HG03039 (cell line): ENCODE measurements at regions not wholly inside any gene's neighbourhood (a gene's known extent, or its start where the extent isn't known, plus 50 kb on each side); places are given as distances from the start of the nearest gene placed in this dataset.

Experiments
- ATAC-seq: cut with Tn5 transposase; IDR thresholded peaks from one replicate; pipeline ENCODE4 v1.9.1; 2021; ENCODE audit warnings: mild to moderate bottlenecking, moderate library complexity; ENCODE audit not compliant: unreplicated experiment

DNA sequence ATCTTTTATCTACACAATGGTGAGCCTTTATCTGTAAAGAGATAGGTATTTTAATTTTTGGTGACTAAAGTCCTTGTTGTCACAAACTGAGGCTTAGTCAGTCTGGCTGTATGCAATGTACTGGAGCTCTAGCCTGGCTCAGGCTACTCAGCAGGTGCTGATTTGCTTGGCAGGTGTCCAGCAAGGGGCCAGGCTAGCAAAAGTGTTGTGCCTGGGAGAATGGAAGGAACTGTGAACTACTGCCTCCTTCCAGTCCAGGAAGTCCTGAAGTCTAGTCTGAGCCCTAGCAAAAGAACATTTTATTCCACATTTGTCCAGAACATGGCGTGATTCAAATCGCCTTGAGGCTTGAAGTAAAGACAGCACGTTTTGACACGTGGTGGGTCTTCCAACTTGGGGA lies 260.5 kb downstream of the CCDC85A start:
- no peak for ATAC-seq

DNA sequence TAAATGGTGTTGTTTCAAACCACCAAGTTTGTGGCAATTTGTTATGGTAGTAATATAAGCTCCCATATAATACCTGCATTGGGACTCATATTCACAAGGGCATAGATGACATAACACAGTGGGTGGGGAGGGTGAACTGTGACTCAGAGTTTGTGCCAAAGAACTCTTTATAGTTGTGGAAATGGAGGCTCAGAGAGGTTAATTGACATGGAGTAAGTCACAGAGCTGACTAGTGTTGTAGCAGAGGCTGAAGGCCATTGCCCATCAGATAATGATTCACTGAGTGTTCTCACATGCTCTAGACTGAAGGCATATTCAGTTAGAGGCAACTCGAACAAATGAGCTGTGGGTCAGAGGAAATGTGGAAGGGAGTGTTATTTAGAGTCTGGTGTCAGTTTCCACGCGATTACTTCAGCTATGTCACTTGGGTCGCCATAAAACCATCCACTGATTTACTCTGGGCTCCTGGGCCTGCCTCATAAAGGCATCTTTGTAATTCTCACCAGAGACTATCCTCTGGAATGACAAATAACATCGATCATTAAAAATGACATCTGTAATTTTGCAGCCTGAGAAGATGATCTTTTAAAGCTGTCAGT lies 264.7 kb downstream of the CCDC85A start:
- ATAC-seq, result no peak

DNA sequence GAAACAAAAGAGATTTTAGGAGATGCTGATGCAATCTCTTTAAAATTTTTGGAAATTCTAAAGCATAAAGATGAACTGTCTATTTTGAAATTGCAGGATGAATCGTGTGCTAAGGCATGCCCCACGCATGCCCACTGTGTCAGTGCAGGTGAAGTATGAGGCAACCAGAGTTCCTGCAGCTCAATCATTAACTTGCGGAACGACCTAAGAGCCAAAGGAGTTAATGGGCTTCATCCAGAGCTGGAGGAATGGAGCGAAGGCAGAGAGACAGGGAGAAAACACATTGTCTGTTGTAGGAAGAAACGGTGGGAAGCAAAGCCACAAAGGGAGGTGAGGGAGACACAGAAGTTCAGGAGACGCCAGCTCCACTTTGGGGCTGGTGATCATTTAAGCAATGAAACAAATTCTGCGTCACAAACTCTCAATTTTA lies 265.2 kb downstream of the CCDC85A start:
- no peak for ATAC-seq

DNA sequence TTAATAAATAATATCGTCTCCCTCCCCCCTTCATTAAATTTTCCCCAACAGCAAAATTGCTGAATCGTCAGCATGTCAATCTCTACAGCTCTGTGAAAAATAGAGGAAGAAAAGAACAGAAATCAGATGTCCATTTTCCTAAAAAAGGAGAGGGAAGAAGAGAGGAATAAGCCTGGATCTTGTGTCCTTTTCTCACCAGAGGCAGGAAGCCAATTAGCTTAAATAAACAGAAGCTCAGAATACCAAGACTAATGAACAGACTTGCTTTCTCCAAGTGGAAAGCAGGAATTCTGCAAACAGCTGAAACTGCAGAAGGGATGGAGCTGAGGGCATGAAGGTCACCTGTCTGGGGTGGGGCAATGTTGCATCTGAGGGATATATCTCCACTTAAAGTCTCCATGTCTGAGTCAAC lies 265.7 kb downstream of the CCDC85A start:
- no peak for ATAC-seq

DNA sequence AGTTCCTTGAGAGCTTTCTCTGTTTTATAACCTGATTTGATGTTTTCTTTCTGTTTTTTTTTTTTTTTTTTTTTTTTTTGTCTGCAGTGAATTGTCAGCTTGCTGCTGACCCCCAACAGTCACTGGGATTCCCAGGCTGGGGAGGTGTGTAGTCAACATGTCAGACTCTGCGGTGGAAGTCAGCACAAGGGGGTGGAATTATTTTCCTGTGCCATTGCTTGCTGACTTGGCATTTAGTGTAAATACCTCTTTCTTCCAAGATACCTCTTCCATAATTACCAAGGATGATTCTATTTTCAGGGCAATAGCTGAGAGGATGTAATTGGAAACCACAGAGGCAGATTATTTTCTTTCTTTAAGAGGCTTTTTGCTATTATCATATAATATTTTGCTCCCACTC lies 266.3 kb downstream of the CCDC85A start:
- no peak for ATAC-seq

DNA sequence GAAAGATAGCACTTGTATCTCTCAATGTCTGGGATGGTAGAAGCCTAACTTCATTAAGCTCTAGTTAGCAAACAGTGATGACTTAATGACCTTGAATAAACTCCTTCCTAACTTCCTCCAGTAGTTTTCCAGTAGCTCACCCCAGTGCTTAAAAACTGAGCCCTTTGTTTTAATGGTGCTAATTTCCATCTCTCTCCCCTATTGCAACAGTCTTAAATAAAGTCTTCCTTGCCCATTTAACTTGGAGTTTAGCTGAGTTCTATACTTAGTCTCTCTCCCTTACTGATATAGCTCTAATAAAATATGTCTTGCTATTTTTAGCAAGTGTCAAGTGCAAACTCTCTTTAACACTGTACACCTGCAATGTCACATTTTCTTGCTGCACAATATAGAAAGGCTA lies 267.0 kb downstream of the CCDC85A start:
- no peak for ATAC-seq

DNA sequence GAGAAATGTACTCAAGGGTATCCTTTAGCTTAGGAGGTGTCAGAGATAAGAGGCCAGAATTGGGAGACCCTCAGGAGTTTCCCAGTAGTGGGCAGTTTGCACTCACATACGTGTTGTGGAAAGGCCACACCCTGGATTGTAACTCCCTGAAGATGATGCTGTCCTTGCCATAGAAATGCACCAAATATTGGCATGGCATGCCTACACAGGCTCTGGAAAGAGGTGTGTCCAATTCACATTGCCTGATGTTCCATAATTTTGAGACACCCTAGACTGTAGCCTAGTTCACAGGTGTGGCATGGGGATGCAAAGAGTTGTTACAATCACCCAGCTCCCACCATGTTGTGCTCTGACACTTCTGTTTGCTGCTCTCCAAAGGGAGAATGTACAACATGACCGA lies 271.9 kb downstream of the CCDC85A start:
- no peak for ATAC-seq

DNA sequence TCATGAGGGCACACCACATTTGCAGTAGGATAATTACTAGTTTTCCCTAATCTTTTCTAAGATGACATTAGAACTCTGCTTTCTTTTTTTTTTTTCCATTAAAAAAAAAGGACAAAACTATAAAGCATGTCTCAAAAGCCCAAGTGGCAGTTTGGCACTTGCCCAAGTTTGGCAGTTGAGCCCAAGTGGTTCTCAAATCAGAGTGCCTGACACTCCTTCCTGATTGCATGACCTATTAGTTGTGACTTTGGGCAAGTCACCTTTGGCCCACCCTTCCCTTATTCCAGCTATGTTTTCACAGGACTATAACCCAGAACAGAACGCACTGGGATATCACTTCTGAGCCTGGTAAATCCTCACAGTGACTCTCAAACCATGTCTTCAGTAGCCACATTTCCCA lies 273.0 kb downstream of the CCDC85A start:
- no peak for ATAC-seq

DNA sequence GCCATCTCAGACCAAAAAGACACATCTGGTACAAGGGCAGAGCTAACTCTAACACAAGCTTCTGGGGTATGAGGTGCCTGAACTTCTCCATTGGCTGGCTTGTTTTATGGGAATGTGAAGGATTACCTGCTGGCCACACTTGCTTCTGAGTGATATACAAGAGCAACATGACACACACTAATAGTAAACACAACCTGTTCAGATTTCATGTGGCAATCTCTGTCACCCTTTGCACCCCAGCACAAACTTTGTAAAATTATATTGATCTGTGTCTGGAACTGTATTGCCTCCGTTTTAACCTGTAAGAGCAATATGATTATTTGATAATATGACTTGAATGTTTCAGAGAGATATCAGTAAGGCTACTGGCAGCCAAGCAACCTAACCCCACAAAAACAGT lies 276.7 kb downstream of the CCDC85A start:
- ATAC-seq, result no peak

DNA sequence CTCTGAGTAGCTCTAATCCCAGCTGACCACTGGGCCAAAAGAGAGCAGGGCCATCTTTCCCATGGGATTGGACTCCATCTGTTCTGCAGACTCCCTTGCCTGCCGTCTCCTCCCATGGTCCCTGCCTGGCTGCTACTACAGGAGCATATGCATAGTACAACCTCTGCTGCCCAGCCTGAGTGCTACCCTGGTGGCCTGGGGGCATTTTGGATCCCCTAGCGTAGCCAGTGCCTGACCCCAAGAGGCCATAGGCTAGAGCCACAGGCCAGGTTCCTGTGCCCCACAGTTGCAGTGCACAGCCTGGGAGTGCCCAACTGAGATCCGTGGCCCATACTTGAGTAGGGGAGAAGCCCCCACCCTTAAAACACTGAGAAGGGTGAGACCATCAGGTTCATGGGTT lies 280.3 kb downstream of the CCDC85A start:
- ATAC-seq, result no peak

DNA sequence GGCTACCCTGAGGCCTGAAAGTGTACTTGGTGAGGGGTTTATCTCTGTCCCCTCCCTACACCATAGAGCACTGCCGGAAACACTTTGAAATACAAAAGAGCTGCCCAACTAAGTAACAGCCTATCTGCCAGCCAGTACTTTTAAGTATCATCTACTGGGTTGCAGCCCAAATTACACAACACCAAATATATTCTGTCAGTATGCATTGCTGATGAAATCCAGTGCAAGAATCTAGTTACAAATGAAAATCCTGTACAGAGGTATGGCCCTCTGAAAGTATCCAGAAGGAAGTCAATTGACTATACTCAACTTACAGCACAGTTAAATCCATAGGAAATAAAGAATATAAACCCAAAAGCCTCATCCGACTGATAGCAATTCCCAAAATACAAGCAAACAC lies 280.8 kb downstream of the CCDC85A start:
- ATAC-seq, result no peak

DNA sequence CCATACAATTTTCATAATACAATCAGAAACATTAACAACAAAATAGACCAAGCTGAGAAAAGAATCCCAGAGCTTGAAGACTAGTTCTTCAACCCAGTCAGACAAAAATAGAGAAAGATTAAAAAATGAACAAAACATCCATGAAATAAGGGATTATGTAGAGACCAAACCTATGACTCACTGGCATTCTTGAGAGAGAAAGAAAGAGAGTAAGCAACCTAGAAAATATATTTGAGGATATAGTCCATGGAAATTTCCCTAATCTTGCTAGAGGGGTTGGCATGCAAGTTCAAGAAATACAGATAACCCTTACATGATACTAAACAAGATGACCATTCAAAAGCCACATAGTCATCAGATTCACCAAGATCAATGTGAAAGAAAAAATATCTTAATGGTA lies 281.7 kb downstream of the CCDC85A start:
- ATAC-seq, result no peak

DNA sequence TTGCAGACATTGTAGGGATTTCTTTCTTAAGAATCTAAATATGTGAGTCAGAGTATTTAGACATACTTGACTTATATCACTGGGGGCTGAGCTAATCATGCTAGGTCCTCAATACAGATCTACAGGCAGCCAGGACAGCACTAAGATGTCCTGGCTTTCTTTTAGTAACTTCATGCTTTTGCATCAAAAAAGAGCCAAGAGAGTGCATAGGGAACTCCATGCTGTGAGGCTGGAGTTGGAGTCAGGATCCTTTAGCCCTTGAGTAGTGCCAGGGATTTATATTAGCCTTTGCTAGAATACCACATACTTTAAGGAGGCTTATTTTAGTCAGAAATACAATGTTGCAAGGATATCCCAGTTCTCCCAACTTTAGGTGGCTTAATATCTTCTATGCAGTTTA lies 289.7 kb downstream of the CCDC85A start:
- ATAC-seq, result no peak

DNA sequence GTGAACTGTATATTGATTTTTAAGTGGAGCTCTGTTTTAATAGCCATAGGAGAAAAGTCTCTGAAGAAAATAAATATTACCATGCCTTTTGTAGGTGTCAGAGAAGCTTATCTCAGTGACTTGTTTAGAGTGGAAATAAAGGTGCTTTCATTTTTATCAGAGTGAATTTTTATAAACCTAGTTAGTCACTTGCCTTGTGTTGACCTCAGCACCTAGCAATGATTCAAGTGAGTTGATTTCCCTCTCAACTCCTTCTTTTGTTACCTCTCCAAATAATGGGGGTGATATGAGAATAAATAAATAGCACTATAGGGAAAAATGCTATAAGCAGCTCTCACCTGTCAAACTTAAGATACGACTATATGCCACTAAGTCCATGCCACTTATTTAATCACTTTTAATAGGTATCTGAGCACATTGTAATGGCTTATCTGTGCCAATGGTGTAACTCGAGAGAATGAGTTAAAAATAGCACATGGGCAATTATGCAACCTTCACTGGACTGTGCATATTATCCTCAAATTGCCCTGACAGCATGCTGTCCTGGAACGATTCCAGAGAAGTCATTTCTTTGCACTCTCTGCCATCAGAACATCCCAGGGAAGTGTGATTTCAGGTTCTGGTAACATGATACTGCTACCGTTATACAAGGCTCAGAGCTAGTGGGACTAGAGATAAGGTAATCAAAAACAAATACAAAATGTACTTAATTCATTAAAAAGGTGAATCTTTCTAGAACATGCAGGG lies 290.8 kb downstream of the CCDC85A start:
- ATAC-seq, result no peak

DNA sequence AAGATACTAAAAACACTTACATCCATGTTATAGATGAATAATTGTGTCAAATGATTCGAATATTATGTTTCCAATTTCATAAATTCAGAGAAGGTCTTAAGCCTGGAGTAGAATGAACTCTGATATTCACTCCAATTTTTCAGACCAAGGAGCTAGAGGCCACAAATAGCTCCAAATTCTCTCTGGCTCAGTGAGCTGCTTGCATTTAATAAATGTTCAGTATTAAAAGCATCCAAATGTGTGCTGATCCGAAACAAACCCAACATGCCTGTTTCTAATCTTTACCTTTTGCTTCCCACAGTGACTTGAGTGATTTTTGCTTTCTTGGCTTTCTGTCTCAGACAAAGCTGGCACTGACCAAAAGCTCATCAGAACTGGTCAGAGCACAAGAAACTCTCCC lies 291.4 kb downstream of the CCDC85A start:
- ATAC-seq, result no peak

DNA sequence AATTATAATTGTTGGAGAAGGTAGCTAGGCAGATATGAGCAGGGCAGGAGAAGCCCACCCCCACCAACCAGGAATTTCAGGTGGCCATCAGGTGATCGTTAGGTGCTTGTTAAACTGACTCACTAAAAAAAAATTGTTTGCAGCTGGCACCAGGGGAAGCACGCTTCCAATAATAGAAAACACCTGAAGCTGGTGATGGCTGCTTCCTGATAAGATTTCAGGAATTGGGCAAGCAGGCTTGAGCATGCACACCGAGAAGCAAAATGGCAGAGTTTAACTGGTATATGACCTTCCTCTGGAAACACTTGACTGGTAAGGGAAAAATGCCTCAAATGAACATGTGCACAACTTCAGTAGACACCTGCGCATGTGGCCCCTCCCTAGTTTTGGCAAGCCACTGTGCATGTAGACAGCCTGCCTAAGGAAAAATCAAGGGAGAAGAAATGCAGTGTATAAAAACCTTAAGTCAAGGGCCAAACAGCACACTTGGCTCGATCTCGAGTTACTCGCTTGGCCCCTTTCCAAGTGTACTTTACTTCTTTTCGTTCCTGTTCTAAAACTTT lies 292.8 kb downstream of the CCDC85A start:
- no peak for ATAC-seq

DNA sequence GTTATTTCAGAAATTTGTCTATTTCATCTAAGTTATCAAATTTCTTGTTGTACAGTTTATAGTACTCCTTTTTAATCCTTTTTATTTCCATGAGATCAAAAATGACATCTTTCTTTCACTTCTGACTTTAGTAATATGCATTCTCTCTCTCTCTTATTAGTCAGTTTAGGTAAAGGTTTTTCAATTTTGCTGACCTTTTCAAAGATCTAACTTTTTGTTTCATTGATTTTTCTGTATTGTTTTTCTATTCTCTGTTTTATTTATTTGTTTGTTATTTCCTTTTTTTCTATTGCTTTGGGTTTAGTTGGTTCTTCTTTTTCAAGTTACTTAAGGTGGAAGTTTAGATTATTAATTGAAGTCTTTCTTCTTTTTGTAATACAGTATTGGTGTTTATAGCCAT lies 294.2 kb downstream of the CCDC85A start:
- no peak for ATAC-seq

DNA sequence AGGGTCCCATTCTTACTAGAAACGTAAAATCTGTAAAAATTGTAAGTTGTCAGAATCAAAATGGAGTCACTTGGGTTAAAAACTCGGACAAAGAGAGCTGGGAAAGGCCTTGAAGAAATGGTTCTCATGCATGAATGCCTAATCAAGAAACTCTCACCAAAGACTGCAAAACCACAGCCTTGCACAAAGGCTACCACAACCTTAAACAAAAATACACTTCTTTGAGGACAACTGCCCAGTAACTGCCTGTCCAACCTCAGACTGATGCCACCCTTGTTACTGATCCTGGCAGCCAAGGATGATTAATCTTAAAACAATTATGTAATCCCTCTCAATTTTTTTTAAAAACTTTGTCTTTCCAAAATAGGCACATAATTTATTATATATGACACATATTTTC lies 299.3 kb downstream of the CCDC85A start:
- ATAC-seq, result no peak

DNA sequence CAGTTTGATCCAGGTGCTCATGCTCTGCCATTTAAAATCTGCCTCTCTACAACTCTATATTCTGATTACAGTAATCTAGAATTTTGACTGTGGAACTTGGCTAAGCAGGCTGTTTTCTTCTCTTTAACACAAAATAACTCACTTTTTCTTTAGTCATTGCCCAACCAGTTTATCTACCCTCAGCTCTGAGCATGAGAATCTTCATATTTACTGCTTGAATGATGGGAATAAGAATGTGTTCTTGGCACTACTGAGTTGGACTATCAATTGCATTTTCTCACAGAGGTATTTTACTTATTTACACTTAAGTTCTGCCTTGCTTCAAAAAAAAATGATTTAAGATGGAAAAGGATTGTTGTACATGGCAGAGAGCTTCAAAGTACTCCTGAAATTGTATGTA lies 301.1 kb downstream of the CCDC85A start:
- ATAC-seq, result no peak

DNA sequence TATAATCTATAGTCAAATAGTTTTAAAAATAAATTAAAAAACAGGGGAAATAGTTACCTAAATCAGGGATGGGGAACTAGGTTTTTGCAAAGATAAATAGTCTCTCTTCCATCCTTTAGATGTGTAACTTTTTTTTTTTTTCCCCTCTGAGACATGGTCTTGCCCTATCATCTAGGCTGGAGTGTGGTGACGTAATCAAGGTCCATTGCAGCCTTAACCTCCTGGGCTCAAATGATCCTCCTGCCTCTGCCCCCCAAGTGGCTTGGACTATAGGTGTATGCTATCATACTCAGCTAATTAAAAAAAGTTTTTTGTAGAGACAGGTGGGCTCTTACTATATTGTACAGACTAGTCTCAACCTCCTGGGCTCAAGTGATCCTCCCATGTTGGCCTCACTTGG lies 316.5 kb downstream of the CCDC85A start:
- no peak for ATAC-seq

DNA sequence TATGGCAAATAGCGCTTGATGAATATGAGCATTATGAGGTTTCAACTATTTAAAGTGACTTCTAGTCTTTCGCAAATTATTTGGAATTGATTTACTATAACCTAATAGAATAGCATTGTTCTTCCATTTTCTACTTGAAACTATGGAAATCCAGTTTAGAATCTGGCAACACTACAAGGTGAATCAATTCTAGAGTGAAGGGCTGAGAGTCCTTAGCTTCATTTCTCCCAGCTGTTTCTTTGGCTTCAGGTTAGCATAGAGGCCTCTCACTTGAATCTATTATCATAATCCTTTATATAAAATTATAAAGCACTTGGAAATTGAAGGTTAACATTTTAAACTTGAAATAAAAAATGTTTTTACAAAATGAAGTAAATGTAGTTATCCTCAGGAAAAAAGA lies 318.8 kb downstream of the CCDC85A start:
- ATAC-seq, result no peak

DNA sequence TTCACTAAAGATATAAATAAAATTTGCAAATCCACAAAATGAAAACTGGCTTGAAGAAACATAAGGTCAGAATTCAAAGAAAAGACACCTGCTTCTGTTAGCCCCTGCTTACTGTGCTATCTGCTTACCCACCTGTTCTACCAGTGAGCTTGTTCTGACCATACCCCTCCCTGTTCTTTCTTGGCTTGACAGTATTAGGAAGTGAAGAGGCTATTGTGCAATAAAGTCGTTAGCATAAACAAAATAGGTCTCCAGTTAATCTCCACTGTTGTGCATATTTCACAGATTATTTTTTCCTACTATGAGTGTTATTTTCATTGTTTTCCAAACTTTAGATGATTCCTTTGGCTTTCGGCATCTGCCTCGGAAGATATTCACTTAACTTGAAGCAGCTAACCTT lies 322.1 kb downstream of the CCDC85A start:
- ATAC-seq, result no peak

DNA sequence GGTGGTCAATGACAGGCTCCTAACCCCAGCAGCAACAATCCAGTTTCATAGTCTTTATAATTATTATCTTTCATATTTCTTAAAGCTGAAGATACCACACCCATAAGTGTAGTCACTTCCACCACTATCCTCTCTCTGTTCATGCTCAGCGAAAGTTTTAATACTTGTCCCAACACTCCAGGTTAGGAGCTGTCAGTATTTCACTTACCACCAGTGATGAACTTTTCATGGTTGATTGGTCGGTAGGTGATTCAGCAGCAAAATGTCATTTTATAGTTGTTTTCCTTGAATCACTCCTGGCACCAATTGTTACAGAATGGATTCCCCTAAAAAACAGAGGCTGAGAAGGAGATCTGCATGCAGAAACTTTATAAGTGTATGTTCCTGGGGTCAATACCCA lies 324.9 kb downstream of the CCDC85A start:
- ATAC-seq, result no peak
